ENCODE measurements at regions not wholly inside any gene's neighbourhood (a gene's known extent, or its start where the extent isn't known, plus 50 kb on each side); places are given as distances from the start of the nearest gene placed in this dataset.
"Not testable (repeated sequence)": the region's sequence is repeated elsewhere in the genome, so short reads cannot be mapped to it uniquely, and the experiment has no call there.

GRCh38 chr6:27532820-27533538 is 60.1 kb upstream of the ZNF184 start:
- no peak for DNase-seq

DNA sequence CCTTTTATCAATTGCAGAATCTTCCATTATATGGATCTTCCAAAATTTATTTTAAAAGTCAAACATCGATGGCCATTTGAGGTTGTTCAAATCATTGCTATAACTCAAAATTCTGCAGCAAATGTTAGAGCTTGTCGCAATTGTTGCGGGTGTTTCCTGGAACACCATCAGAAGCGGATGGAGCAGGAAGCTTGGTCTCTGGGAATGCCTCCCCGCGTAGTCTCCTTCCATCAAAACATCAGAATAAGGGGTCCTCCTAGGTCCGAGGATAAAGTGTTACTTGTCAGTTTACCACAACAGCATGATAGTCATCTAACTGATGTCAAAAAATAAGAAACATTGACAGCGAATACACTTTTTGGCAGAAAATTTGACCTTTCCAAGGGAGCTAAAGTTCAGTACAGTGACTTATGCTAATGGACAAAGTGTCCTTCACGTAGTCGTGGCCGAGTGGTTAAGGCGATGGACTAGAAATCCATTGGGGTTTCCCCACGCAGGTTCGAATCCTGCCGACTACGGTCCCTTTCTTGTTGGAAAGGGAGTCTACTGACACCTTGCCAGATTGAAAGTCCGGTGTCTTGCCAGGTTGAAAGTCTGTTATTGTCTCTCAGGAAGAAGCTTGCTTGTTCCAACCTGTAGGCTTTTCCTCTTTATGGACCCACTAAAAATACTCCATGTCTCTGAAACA is 59.0 kb upstream of the ZNF184 start:
- DNase-seq: no peak

DNA sequence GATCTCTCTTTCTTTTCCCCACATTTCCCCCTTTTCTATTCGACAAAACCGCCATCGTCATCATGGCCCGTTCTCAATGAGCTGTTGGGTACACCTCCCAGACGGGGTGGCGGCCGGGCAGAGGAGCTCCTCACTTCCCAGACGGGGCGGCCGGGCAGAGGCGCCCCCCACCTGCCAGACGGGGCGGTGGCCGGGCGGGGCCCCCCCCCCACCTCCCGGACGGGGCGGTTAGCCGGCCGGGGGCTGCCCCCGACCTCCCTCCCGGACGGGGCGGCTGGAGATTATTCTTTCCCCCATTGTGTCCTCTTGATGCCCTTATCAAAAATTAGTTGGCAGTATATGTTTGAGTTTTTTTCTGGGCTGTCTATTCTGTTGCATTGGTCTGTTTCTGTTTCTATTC is 56.9 kb upstream of the ZNF184 start:
- DNase-seq: not testable (repeated sequence)

DNA sequence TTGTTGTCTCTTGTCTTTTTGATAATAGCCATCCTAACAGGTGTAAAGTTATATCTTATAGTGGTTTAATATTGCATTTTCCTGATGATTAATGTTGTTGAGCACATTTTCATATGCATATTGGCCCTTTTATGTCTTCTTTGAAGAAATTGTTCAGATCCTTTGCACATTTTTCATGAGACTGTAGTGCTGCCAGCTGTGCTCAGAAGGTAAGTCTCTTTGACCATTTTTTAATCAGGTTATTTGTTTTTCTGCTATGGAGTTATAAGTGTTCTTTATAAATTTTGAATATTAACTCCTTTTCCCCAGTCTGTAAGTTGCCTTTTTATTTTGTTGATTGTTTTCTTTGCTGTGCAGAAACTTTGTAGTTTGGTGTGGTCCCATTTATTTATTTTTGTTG is 55.8 kb upstream of the ZNF184 start:
- DNase-seq: no peak

All from NCI-H526 (cell line).